ENCODE measurements at regions not wholly inside any gene's neighbourhood (a gene's known extent, or its start where the extent isn't known, plus 50 kb on each side); places are given as distances from the start of the nearest gene placed in this dataset.

GRCh38 chrY:8352201-8352600 lies 985.1 kb upstream of the TSPY4 start:
- Mint-ChIP-seq H3K4me1 (no peaks in the 10 kb centered on the region), H3K9me3 (no peaks in the 10 kb centered on the region), H3K27ac (no peak overlapping the region), H3K27me3 (no peaks in the 10 kb centered on the region), H3K36me3 (no peaks in the 10 kb centered on the region), H3K4me3 (no peak overlapping the region)
- DNase-seq (no peak), ATAC-seq (replicated peaks) (no peak)

GRCh38 chrY:8358161-8358560 lies 979.1 kb upstream of the TSPY4 start:
- Mint-ChIP-seq H3K27me3 (no peaks in the 10 kb centered on the region), H3K9me3 (no peaks in the 10 kb centered on the region), H3K4me1 (no peaks in the 10 kb centered on the region), H3K27ac (no peak overlapping the region), H3K4me3 (no peak overlapping the region), H3K36me3 (no peaks in the 10 kb centered on the region)
- ATAC-seq (replicated peaks) (no peak), DNase-seq (no peak)

GRCh38 chrY:8361715-8362114 lies 975.5 kb upstream of the TSPY4 start:
- H3K27me3 Mint-ChIP-seq: no peaks in the 10 kb centered on the region
- no peak for ATAC-seq (replicated peaks)
- H3K36me3 Mint-ChIP-seq: no peaks in the 10 kb centered on the region
- no peaks in the 10 kb centered on the region for H3K4me1 Mint-ChIP-seq
- no peak overlapping the region for H3K27ac Mint-ChIP-seq
- no peak overlapping the region for H3K4me3 Mint-ChIP-seq
- no peak for DNase-seq
- no peaks in the 10 kb centered on the region for H3K9me3 Mint-ChIP-seq

- ATAC-seq (replicated peaks): no peak
- no peaks in the 10 kb centered on the region for H3K4me1 Mint-ChIP-seq
- H3K27ac Mint-ChIP-seq: no peak overlapping the region
Measured at GRCh38 chrY:8377491-8377890, 959.8 kb upstream of the TSPY4 start.

GRCh38 chrY:8379800-8380199 lies 957.5 kb upstream of the TSPY4 start:
- Mint-ChIP-seq H3K9me3 (no peaks in the 10 kb centered on the region), H3K27me3 (no peaks in the 10 kb centered on the region), H3K4me1 (no peaks in the 10 kb centered on the region), H3K27ac (no peak overlapping the region), H3K36me3 (no peaks in the 10 kb centered on the region), H3K4me3 (no peak overlapping the region)
- DNase-seq (no peak), ATAC-seq (replicated peaks) (no peak)

More at GRCh38 chrY:8377491-8377890, 959.8 kb upstream of the TSPY4 start:
- no peaks in the 10 kb centered on the region for H3K9me3 Mint-ChIP-seq
- no peaks in the 10 kb centered on the region for H3K27me3 Mint-ChIP-seq
- no peaks in the 10 kb centered on the region for H3K36me3 Mint-ChIP-seq
- no peak overlapping the region for H3K4me3 Mint-ChIP-seq
- DNase-seq: no peak

- DNase-seq (no peak), ATAC-seq (replicated peaks) (no peak)
- Mint-ChIP-seq H3K27me3 (no peaks in the 10 kb centered on the region), H3K9me3 (no peaks in the 10 kb centered on the region), H3K36me3 (no peaks in the 10 kb centered on the region), H3K4me3 (no peak overlapping the region), H3K27ac (no peak overlapping the region), H3K4me1 (no peaks in the 10 kb centered on the region)
Measured at GRCh38 chrY:8381425-8381824, 955.8 kb upstream of the TSPY4 start.

GRCh38 chrY:8386053-8386452 lies 951.2 kb upstream of the TSPY4 start:
- Mint-ChIP-seq H3K27ac (no peak overlapping the region), H3K9me3 (no peaks in the 10 kb centered on the region), H3K27me3 (no peaks in the 10 kb centered on the region), H3K4me3 (no peak overlapping the region), H3K36me3 (no peaks in the 10 kb centered on the region), H3K4me1 (no peaks in the 10 kb centered on the region)
- DNase-seq (no peak), ATAC-seq (replicated peaks) (no peak)

GRCh38 chrY:8388512-8388911 lies 948.8 kb upstream of the TSPY4 start:
- H3K27ac Mint-ChIP-seq: no peak overlapping the region
- H3K4me1 Mint-ChIP-seq: no peaks in the 10 kb centered on the region
- ATAC-seq (replicated peaks) (no peak), DNase-seq (no peak)
- no peaks in the 10 kb centered on the region for H3K27me3 Mint-ChIP-seq
- no peaks in the 10 kb centered on the region for H3K9me3 Mint-ChIP-seq
- no peak overlapping the region for H3K4me3 Mint-ChIP-seq
- no peaks in the 10 kb centered on the region for H3K36me3 Mint-ChIP-seq

- H3K27me3 Mint-ChIP-seq: no peaks in the 10 kb centered on the region
- ATAC-seq (replicated peaks) (no peak), DNase-seq (no peak)
- H3K36me3 Mint-ChIP-seq: no peaks in the 10 kb centered on the region
- H3K4me1 Mint-ChIP-seq: no peaks in the 10 kb centered on the region
- H3K9me3 Mint-ChIP-seq: no peaks in the 10 kb centered on the region
- H3K4me3 Mint-ChIP-seq: no peak overlapping the region
- H3K27ac Mint-ChIP-seq: no peak overlapping the region
Measured at GRCh38 chrY:8390310-8390709, 947.0 kb upstream of the TSPY4 start.

GRCh38 chrY:8393246-8393645 lies 944.0 kb upstream of the TSPY4 start:
- no peak for DNase-seq
- Mint-ChIP-seq H3K4me3 (no peak overlapping the region), H3K36me3 (no peaks in the 10 kb centered on the region), H3K4me1 (no peaks in the 10 kb centered on the region), H3K27ac (no peak overlapping the region), H3K9me3 (no peaks in the 10 kb centered on the region), H3K27me3 (no peaks in the 10 kb centered on the region)
- ATAC-seq (replicated peaks): no peak

GRCh38 chrY:8422906-8423305 lies 914.4 kb upstream of the TSPY4 start:
- no peak for DNase-seq
- H3K4me3 Mint-ChIP-seq: no peak overlapping the region
- peaks cover 0 to 6% of the 10 kb centered on the region in 2 donors for H3K9me3 Mint-ChIP-seq
- H3K4me1 Mint-ChIP-seq: no peaks in the 10 kb centered on the region
- no peak for ATAC-seq (replicated peaks)
- no peaks in the 10 kb centered on the region for H3K27me3 Mint-ChIP-seq
- no peak overlapping the region for H3K27ac Mint-ChIP-seq
- H3K36me3 Mint-ChIP-seq: no peaks in the 10 kb centered on the region

- no peaks in the 10 kb centered on the region for H3K27me3 Mint-ChIP-seq
- H3K9me3 Mint-ChIP-seq: peaks cover 0 to 6% of the 10 kb centered on the region in 2 donors
- no peak overlapping the region for H3K4me3 Mint-ChIP-seq
- DNase-seq (no peak), ATAC-seq (replicated peaks) (no peak)
- no peaks in the 10 kb centered on the region for H3K36me3 Mint-ChIP-seq
- no peaks in the 10 kb centered on the region for H3K4me1 Mint-ChIP-seq
- no peak overlapping the region for H3K27ac Mint-ChIP-seq
Measured at GRCh38 chrY:8426433-8426832, 910.8 kb upstream of the TSPY4 start.

- H3K4me3 Mint-ChIP-seq: no peak overlapping the region
- no peak for ATAC-seq (replicated peaks)
- H3K27me3 Mint-ChIP-seq: no peaks in the 10 kb centered on the region
- no peak overlapping the region for H3K27ac Mint-ChIP-seq
- no peak for DNase-seq
- no peaks in the 10 kb centered on the region for H3K36me3 Mint-ChIP-seq
- H3K9me3 Mint-ChIP-seq: no peaks in the 10 kb centered on the region
- H3K4me1 Mint-ChIP-seq: no peaks in the 10 kb centered on the region
Measured at GRCh38 chrY:8437510-8437909, 899.8 kb upstream of the TSPY4 start.

GRCh38 chrY:8442097-8442496 lies 895.2 kb upstream of the TSPY4 start:
- no peak for ATAC-seq (replicated peaks)
- no peak for DNase-seq
- Mint-ChIP-seq H3K27me3 (no peaks in the 10 kb centered on the region), H3K27ac (no peak overlapping the region), H3K9me3 (no peaks in the 10 kb centered on the region), H3K4me3 (no peak overlapping the region), H3K36me3 (no peaks in the 10 kb centered on the region), H3K4me1 (no peaks in the 10 kb centered on the region)

- no peaks in the 10 kb centered on the region for H3K36me3 Mint-ChIP-seq
Measured at GRCh38 chrY:8452963-8453362, 884.3 kb upstream of the TSPY4 start.

GRCh38 chrY:8466813-8467212 lies 870.5 kb upstream of the TSPY4 start:
- DNase-seq (no peak), ATAC-seq (replicated peaks) (no peak)
- no peaks in the 10 kb centered on the region for H3K4me1 Mint-ChIP-seq
- H3K4me3 Mint-ChIP-seq: no peak overlapping the region
- H3K9me3 Mint-ChIP-seq: no peaks in the 10 kb centered on the region
- no peaks in the 10 kb centered on the region for H3K27me3 Mint-ChIP-seq
- no peak overlapping the region for H3K27ac Mint-ChIP-seq
- no peaks in the 10 kb centered on the region for H3K36me3 Mint-ChIP-seq

More at GRCh38 chrY:8452963-8453362, 884.3 kb upstream of the TSPY4 start:
- no peak for ATAC-seq (replicated peaks)
- Mint-ChIP-seq H3K4me3 (no peak overlapping the region), H3K27ac (no peak overlapping the region), H3K4me1 (no peaks in the 10 kb centered on the region), H3K9me3 (peaks cover 0 to 2% of the 10 kb centered on the region in 2 donors), H3K27me3 (peaks cover 0 to 4% of the 10 kb centered on the region in 2 donors)
- DNase-seq: no peak

All from stimulated activated naive B cell treated with anti-CD40 and anti-IgM and Interleukin-4, amounts not matched to agents 10 μg/mL and 1 μg/mL and 100 μg/mL, for 72 hours (primary cell).